ENCODE measurements at regions not wholly inside any gene's neighbourhood (a gene's known extent, or its start where the extent isn't known, plus 50 kb on each side); places are given as distances from the start of the nearest gene placed in this dataset.

DNA sequence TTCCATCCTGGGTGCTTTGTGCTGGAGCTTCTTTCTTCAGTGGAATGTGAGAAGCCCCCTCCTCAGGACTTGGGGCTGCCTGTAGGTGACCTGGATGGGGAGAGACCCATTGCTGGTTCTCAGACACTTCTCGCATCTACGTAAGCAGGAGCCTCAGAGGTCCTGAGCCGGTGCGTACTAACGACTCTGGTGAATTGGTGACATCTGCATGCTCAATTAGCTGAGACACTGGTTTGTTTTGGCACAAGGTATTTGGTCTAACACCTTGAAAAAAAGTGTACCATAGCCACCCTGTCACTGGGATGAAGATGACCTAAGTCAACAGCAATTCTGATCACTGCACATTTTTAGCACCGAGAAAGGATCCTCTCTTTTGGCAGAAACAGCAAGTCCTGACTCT is 57.7 kb downstream of the LRRC30 start:
- no peak for DNase-seq

- DNase-seq = no peak
Measured at GRCh38 chr18:7290077-7290476, 59.2 kb downstream of the LRRC30 start.

GRCh38 chr18:7291046-7291445 is 60.2 kb downstream of the LRRC30 start:
- DNase-seq = no peak

- DNase-seq = no peak
Measured at GRCh38 chr18:7298149-7298548, 67.3 kb downstream of the LRRC30 start.

GRCh38 chr18:7301094-7301493 is 70.2 kb downstream of the LRRC30 start:
- no peak for DNase-seq

GRCh38 chr18:7303316-7304060 is 72.6 kb downstream of the LRRC30 start:
- DNase-seq = no peak

DNA sequence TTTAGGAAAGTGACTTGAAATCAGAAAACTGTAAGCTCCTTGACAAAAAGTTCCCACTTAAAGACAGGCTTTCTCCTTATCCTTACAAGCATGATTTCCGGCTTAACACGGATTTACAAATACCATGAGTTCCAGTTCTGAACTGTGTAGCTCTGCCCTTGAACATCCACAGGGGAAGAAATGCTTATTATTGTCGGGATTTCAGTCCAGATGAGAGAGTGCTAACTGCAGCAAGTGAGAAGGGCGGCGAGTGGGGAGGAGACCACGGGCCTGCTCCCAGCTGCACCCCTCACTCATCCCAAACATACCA is 73.1 kb downstream of the LRRC30 start:
- DNase-seq = no peak

DNA sequence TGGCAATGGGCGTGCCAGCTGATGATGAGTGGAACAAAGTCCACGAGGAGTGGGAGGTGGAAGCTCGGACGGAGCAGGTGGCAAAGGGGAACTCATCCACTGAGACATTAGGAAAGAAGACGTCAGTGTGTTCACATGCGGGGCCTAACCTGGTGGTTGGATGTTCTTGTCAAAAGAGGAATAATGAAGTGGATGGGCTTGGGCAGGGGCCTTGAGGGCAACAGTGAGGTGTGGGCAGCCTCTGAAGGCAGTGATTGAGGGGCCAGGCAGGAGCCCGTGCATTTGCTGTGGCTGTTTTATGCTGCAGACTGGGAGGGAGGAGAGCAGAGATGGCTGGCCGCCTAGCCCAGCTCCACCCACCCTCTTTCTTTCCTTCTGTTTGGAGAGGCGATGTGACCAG is 74.5 kb downstream of the LRRC30 start:
- no peak for DNase-seq

- DNase-seq = no peak
Measured at GRCh38 chr18:7307030-7307429, 76.1 kb downstream of the LRRC30 start.

DNA sequence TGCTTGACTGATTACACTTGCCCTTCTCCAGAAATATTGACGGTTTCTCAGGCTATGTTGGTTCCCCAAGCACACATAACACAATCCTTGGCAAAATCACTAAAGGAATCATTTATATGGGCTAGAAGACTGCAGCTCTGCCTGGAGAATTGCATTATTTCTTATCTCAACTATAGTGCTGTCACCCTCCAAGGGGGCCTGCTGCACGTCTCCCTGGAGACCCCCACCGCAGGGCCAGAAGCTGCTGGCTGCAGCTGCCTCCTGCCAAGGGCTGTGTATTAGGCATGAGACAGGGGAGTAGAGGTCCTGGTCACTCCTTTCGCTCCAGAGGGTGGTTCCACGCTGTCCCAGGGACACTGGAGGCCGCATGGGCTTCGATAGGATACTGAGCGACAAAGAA is 76.6 kb downstream of the LRRC30 start:
- no peak for DNase-seq

- DNase-seq = no peak
Measured at GRCh38 chr18:7317804-7318231, 86.9 kb downstream of the LRRC30 start.

DNA sequence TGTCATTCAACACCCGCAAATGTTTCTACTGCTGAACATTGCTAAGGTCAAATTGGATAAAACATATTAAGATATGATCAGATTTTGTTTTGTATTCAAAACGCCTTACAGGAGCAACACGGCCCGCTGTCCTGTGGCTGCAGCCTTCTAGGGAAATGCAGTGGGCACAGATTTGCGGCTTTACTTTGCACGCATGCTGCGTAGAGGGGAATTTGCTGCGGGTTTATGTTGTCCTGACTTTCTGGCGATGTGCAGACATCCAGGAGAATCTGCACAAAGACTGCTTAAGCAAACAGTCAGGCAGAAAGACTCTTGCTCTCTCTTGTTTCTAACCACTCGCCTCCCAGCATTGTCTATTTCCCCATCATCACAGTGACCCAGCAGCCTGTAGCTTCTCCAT is 88.3 kb downstream of the LRRC30 start:
- no peak for DNase-seq

GRCh38 chr18:7321831-7322230 is 90.9 kb downstream of the LRRC30 start:
- no peak for DNase-seq

DNA sequence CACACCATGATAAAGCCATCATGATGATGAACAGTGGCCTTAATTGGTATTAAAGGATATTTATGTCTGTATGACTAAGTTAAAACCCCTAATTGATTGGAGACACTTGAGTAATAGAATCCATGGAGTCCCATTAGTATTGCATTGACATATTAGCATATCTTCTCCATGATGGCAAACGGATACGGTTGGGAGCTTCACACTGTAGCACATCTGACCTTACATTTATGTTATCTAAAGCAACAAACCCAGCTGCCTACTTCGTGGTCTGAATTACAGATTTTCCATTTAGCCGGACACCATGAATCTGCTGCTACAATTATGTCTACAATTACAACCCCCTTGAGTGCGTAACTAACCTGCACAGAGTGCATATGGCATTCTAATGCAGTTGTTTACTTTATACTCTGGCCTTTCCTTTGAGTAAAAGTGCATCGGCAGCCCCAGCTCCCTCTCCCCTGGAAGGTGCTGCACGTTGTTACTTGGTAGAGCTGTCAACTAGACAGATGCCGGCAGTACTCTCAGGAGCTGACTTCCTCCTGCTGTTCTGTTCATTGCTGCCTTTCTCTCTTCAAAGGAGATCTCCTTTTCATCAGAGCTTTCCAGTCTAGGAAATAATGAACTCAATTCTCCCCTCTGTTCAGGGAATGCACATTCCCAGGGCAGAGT is 92.1 kb downstream of the LRRC30 start:
- no peak for DNase-seq

DNA sequence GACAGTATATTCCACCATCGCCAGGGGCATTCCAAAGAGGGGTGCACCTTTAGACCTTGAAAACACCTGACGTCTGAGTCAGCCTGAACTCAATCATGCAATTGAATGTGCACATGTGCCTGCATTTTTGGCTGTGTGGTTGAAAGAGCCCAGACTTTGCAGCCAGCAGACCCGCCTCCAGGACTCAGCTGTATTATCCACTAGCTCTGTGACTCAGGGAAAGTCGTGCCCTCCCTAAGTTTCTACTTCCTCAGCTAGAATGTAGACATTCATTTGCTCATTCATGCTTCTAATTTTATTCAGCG is 94.2 kb downstream of the LRRC30 start:
- no peak for DNase-seq

DNA sequence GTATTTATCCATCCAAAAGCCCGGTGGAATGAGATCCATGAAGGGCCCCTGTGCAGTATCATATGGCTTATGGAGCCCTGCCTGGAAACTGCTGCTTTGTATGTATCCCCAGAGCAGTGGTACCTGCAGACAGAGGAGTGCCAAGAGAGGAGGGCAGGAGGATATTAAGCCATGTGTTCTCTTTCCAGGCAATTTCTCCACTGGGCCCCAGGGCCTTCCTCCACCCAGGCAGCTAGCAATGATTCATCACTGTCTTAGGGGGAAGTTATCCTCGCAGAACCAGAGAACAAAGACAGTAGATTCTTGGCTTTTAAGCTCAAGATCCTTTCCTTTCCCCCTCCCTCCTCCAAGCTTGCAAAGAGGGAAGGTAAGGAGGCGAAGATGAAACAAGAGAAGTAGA is 98.1 kb downstream of the LRRC30 start:
- no peak for DNase-seq

- DNase-seq = no peak
Measured at GRCh38 chr18:7332452-7332851, 101.6 kb downstream of the LRRC30 start.

DNA sequence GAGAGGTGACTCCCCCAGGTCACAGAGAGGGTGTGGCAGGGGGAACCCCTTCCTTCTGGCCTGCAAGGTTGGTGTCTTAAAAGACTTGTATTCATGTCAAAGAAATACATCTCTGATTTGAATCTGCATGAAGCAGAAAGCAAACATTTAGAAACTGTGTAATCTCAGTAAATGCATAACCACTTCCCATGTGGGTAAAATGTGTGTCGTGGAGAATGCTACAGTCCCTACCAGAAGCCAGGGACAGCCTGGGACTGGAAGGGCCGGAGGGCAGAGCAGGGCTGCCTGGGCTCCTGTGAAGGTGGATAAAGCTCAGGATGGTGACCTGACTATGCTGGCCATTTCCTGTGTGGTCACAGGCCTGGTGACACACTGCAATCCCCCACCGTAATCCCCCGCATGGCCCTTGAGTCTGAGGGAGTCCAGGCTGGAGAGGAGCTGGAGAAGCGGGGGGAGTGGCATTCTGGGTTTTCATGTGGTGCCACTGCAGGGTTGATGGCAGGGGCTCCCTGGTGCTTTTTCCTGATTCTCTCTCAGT is 102.2 kb downstream of the LRRC30 start:
- no peak for DNase-seq

DNA sequence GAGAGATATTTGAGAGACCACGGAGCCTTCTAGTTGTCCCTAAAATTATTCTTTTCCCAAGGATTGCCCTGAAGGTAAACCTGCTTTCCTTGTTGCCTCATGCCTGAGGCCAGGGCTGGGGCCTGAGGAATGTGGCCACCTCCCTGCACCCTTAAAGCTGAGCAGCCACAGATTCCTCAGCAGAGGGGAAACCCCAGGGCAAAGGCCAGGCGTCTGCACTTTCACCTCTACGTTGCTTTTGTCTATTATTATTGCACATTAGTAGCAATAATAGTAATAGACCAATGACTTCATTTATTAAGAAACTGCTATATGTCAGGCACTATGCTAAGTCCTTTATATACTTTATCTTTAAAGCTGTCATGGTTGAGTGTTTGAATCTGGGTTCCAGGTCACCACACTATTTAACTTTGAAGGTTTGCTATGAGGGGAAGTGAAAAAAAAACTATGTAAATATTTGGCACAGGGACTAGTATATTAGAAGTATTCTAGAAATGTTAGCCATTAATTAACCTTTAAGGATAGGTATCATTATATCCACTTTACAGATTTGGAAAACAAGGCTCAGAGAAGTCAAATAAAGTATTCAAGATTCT is 104.2 kb downstream of the LRRC30 start:
- DNase-seq = no peak

- DNase-seq = no peak
Measured at GRCh38 chr18:7336623-7337022, 105.7 kb downstream of the LRRC30 start.

DNA sequence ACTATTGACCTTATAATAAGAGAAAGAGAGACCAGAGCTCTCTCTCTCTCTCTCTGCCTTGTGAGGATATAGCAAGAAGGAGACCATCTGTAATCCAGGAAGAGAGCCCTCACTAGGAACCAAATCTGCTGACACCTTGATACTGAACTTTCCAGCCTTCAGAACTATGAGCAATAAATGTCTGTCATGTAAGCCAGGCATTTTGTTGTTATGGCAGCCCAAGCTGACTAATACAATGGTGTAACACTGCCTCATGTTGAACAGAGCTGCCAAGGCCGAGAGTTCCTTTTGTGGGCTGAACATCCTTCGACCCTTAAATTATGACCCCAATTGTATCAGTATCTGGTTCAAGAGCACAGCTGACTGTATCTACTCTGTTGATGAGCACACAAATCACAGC is 108.0 kb downstream of the LRRC30 start:
- no peak for DNase-seq

DNA sequence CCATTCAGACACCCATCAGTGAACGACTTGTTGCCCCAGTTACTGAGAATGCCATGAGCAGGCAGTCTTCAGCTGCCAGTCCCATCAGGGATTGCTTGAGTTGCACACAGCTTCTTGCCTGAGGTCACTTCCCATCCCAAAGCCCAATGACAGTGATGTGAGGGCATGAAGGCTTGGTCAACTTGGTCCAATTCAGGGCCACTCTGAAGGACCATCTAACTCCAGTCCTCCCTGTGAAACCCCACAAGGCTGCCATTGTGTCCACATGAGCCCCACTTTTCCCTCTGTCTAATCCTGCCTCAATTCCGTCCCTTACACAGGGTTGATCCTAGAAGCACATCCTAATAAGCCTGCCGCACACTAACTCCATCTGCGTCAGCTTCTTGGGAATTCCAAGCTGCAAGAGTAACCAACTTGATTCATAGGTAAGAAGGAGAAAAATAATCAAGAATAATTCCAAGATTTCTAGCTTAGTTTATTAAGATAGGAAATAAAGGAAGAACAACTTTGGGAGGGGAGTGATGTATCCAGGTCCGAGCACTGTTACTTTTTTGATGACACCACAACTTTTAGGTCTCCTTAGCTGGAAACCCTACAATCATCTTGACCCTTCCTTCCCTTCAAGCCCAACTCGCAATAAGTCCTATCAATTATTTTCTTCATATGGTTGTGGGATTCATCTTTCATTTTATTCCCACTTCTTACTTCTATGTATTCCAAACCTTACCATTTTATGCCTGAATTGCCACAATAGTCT is 110.9 kb downstream of the LRRC30 start:
- no peak for DNase-seq

- no peak for DNase-seq
Measured at GRCh38 chr18:7349181-7349837, 118.4 kb downstream of the LRRC30 start.
